ENCODE measurements at regions not wholly inside any gene's neighbourhood (a gene's known extent, or its start where the extent isn't known, plus 50 kb on each side); places are given as distances from the start of the nearest gene placed in this dataset.

DNA sequence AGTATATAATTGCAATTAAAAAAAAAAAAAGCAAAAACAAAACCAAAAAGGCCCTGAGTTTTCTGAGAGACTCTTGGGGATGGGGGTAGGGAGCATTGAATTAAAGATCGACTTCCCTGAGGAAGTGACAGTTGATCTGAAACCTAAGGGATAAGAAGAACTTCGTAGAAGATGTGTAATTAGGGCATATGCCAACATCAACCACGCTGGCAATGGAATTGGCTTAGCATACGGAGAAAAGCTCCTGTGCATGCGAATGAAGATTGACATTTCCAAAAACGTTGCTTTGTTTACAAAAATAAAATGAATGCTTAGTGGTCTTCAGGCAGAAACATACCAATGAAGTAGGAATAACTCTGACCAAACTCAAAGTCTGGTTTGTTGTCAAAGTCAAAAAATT lies 307.6 kb upstream of the ZNF521 start:
- H2AFZ ChIP-seq (ENCODE audit: low read depth, low read length) = no peak overlapping the region
- no peaks in the 10 kb centered on the region for H3K4me1 ChIP-seq (ENCODE audit: low read length)
- 0 out of 2 replicates have a peak, but pooled peaks cover 3% of the 10 kb centered on the region for H3K27me3 ChIP-seq (ENCODE audit: low read depth, low read length)
- TF ChIP-seq, protein P1, sequence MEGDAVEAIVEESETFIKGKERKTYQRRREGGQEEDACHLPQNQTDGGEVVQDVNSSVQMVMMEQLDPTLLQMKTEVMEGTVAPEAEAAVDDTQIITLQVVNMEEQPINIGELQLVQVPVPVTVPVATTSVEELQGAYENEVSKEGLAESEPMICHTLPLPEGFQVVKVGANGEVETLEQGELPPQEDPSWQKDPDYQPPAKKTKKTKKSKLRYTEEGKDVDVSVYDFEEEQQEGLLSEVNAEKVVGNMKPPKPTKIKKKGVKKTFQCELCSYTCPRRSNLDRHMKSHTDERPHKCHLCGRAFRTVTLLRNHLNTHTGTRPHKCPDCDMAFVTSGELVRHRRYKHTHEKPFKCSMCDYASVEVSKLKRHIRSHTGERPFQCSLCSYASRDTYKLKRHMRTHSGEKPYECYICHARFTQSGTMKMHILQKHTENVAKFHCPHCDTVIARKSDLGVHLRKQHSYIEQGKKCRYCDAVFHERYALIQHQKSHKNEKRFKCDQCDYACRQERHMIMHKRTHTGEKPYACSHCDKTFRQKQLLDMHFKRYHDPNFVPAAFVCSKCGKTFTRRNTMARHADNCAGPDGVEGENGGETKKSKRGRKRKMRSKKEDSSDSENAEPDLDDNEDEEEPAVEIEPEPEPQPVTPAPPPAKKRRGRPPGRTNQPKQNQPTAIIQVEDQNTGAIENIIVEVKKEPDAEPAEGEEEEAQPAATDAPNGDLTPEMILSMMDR (IDR thresholded peaks at IDR 0.05; ENCODE audit: low read depth, low read length) = no peak
- no peak for TF ChIP-seq EZH2phosphoT487 (IDR thresholded peaks at IDR 0.05; ENCODE audit: low read depth)
- no peak overlapping the region for H3K9ac ChIP-seq (ENCODE audit: low read length)
- no peaks in the 10 kb centered on the region for H3K79me2 ChIP-seq (ENCODE audit: low read length)
- no peak overlapping the region for H3K4me3 ChIP-seq (ENCODE audit: low read length)
- no peak overlapping the region for H3K27ac ChIP-seq (ENCODE audit: low read length)
- no peaks in the 10 kb centered on the region for H4K20me1 ChIP-seq (ENCODE audit: insufficient read depth, low read length)
- H3K9me3 ChIP-seq (ENCODE audit: insufficient read depth, low read length) = no peaks in the 10 kb centered on the region
- no peak overlapping the region for H3K4me2 ChIP-seq (ENCODE audit: low read length)
- H3K36me3 ChIP-seq (replicated peaks; ENCODE audit: low read depth, low read length) = no peaks in the 10 kb centered on the region

DNA sequence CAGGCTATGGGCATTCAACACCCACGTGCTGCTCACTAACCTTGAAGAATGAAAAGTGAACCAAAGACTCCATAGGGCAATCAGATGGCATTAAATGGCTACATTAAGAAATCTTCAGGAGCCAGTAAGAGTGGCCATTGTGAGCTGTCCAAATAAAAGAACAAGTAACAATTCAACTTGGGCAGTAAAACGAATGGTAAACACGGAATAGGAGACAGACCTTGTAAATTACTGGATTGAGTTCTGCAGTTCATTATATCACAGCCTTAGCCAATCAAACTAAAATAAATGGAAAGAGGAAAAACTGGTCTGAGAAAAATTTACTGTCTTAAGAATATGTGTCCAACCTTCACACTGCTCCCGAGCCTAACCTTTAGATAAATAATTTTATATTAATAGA lies 306.5 kb upstream of the ZNF521 start:
- no peaks in the 10 kb centered on the region for H3K36me3 ChIP-seq (replicated peaks; ENCODE audit: low read depth, low read length)
- no peak overlapping the region for H3K4me2 ChIP-seq (ENCODE audit: low read length)
- no peak overlapping the region for H3K27ac ChIP-seq (ENCODE audit: low read length)
- no peaks in the 10 kb centered on the region for H3K79me2 ChIP-seq (ENCODE audit: low read length)
- H3K9ac ChIP-seq (ENCODE audit: low read length) = no peak overlapping the region
- no peaks in the 10 kb centered on the region for H3K9me3 ChIP-seq (ENCODE audit: insufficient read depth, low read length)
- H2AFZ ChIP-seq (ENCODE audit: low read depth, low read length) = no peak overlapping the region
- H3K27me3 ChIP-seq (ENCODE audit: low read depth, low read length) = 0 out of 2 replicates have a peak, but pooled peaks cover 3% of the 10 kb centered on the region
- H3K4me3 ChIP-seq (ENCODE audit: low read length) = no peak overlapping the region
- H4K20me1 ChIP-seq (ENCODE audit: insufficient read depth, low read length) = no peaks in the 10 kb centered on the region
- no peaks in the 10 kb centered on the region for H3K4me1 ChIP-seq (ENCODE audit: low read length)
- no peak for TF ChIP-seq EZH2phosphoT487 (IDR thresholded peaks at IDR 0.05; ENCODE audit: low read depth)
- TF ChIP-seq, protein P1 (IDR thresholded peaks at IDR 0.05; ENCODE audit: low read depth, low read length) = no peak

DNA sequence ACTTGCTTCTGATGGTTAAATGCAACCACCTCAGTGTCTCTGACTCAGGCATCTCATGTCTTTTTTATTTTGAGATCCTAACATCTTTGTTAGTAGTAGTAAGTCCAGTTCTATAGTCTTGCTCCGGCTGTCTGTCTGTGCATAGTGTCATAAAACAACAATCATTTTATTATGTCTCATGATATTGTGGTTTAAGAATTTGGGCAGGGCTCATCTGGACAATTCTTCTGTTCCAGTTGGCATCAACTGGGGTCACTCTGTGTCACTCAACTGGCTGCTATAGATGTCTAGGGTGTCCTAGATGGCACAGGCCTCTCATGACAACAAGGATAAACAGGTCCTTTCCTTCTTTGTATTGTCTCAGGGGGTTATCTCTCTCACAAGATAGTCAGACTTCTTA lies 299.6 kb upstream of the ZNF521 start:
- 0 out of 2 replicates have a peak, but pooled peaks cover 3% of the 10 kb centered on the region for H3K27me3 ChIP-seq (ENCODE audit: low read depth, low read length)
- H3K4me2 ChIP-seq (ENCODE audit: low read length) = no peak overlapping the region
- H3K36me3 ChIP-seq (replicated peaks; ENCODE audit: low read depth, low read length) = no peaks in the 10 kb centered on the region
- H3K4me1 ChIP-seq (ENCODE audit: low read length) = no peaks in the 10 kb centered on the region
- no peak overlapping the region for H2AFZ ChIP-seq (ENCODE audit: low read depth, low read length)
- H3K79me2 ChIP-seq (ENCODE audit: low read length) = no peaks in the 10 kb centered on the region
- H3K4me3 ChIP-seq (ENCODE audit: low read length) = no peak overlapping the region
- no peak overlapping the region for H3K27ac ChIP-seq (ENCODE audit: low read length)
- H3K9ac ChIP-seq (ENCODE audit: low read length) = no peak overlapping the region
- no peaks in the 10 kb centered on the region for H3K9me3 ChIP-seq (ENCODE audit: insufficient read depth, low read length)
- no peaks in the 10 kb centered on the region for H4K20me1 ChIP-seq (ENCODE audit: insufficient read depth, low read length)
- TF ChIP-seq, protein P1 (IDR thresholded peaks at IDR 0.05; ENCODE audit: low read depth, low read length) = no peak
- no peak for TF ChIP-seq EZH2phosphoT487 (IDR thresholded peaks at IDR 0.05; ENCODE audit: low read depth)

DNA sequence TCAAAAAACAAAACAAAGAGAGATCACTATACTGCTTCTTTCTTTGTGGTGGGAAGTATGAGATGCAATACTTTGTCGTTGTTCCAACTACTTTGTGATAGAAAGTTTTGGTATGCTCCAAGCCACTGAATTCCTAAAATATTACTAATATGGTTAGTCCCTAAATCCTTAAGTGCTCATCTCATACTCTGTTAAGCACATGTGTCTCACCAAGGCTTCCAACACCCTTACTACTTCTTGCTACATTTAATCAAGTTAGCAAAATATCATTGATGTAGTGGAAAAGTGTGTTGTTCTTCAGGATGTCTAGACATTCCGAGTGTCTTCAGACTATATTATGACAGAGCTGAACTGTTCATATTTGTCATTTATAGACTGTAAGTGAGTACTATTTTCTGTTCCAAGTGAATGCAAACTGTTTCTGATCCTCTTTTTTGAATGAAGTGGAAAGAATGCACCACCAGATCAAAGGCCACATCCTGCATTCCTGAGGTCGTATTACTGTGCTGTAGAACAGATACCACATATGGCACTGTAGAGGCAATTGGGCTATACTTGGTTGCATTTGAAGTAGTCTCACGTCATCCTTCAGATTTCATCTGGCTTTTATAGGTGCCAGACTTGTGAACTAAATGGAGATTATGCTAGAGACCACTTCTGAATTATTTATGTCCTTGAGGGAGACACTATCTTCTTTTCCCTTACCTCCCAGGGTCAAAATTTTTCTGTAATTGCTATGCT lies 298.4 kb upstream of the ZNF521 start:
- TF ChIP-seq EZH2phosphoT487 (IDR thresholded peaks at IDR 0.05; ENCODE audit: low read depth) = no peak
- TF ChIP-seq, protein P1 (IDR thresholded peaks at IDR 0.05; ENCODE audit: low read depth, low read length) = no peak
- H3K4me2 ChIP-seq (ENCODE audit: low read length) = no peak overlapping the region
- no peak overlapping the region for H2AFZ ChIP-seq (ENCODE audit: low read depth, low read length)
- H3K4me3 ChIP-seq (ENCODE audit: low read length) = no peak overlapping the region
- no peaks in the 10 kb centered on the region for H4K20me1 ChIP-seq (ENCODE audit: insufficient read depth, low read length)
- no peaks in the 10 kb centered on the region for H3K4me1 ChIP-seq (ENCODE audit: low read length)
- H3K9me3 ChIP-seq (ENCODE audit: insufficient read depth, low read length) = no peaks in the 10 kb centered on the region
- H3K27ac ChIP-seq (ENCODE audit: low read length) = no peak overlapping the region
- no peaks in the 10 kb centered on the region for H3K36me3 ChIP-seq (replicated peaks; ENCODE audit: low read depth, low read length)
- no peak overlapping the region for H3K9ac ChIP-seq (ENCODE audit: low read length)
- no peaks in the 10 kb centered on the region for H3K79me2 ChIP-seq (ENCODE audit: low read length)
- 0 out of 2 replicates have a peak, but pooled peaks cover under 1% of the 10 kb centered on the region for H3K27me3 ChIP-seq (ENCODE audit: low read depth, low read length)

All from OCI-LY3 (cell line).